ENCODE measurements at regions not wholly inside any gene's neighbourhood (a gene's known extent, or its start where the extent isn't known, plus 50 kb on each side); places are given as distances from the start of the nearest gene placed in this dataset.

GRCh38 chr5:167866797-167867196, 424.6 kb upstream of the WWC1 start:
- no peaks in the 10 kb centered on the region for H3K27me3 Mint-ChIP-seq
- H3K36me3 Mint-ChIP-seq, result no peaks in the 10 kb centered on the region
- H3K4me3 Mint-ChIP-seq, result no peak overlapping the region
- DNase-seq, result no peak
- no peak overlapping the region for H3K27ac Mint-ChIP-seq
- H3K9me3 Mint-ChIP-seq, result no peaks in the 10 kb centered on the region
- H3K4me1 Mint-ChIP-seq, result no peaks in the 10 kb centered on the region

GRCh38 chr5:167867281-167867680, 424.2 kb upstream of the WWC1 start:
- H3K36me3 Mint-ChIP-seq, result no peaks in the 10 kb centered on the region

GRCh38 chr5:167869125-167869524, 422.3 kb upstream of the WWC1 start:
- Mint-ChIP-seq H3K36me3 (no peaks in the 10 kb centered on the region), H3K27me3 (no peaks in the 10 kb centered on the region), H3K9me3 (peaks cover 2% of the 10 kb centered on the region), H3K4me3 (no peak overlapping the region), H3K27ac (no peak overlapping the region), H3K4me1 (no peaks in the 10 kb centered on the region)
- no peak for DNase-seq

More at GRCh38 chr5:167867281-167867680, 424.2 kb upstream of the WWC1 start:
- no peak overlapping the region for H3K27ac Mint-ChIP-seq
- H3K4me3 Mint-ChIP-seq, result no peak overlapping the region
- no peaks in the 10 kb centered on the region for H3K27me3 Mint-ChIP-seq
- DNase-seq, result no peak
- H3K4me1 Mint-ChIP-seq, result no peaks in the 10 kb centered on the region
- H3K9me3 Mint-ChIP-seq, result no peaks in the 10 kb centered on the region

GRCh38 chr5:167870055-167870454, 421.4 kb upstream of the WWC1 start:
- H3K36me3 Mint-ChIP-seq, result no peaks in the 10 kb centered on the region
- H3K27me3 Mint-ChIP-seq, result no peaks in the 10 kb centered on the region
- H3K4me1 Mint-ChIP-seq, result no peaks in the 10 kb centered on the region
- no peak for DNase-seq
- H3K27ac Mint-ChIP-seq, result no peak overlapping the region
- no peak overlapping the region for H3K4me3 Mint-ChIP-seq
- peaks cover 4% of the 10 kb centered on the region for H3K9me3 Mint-ChIP-seq

GRCh38 chr5:167871091-167871490, 420.4 kb upstream of the WWC1 start:
- Mint-ChIP-seq H3K4me3 (no peak overlapping the region), H3K4me1 (no peaks in the 10 kb centered on the region), H3K36me3 (no peaks in the 10 kb centered on the region), H3K9me3 (peaks cover 4% of the 10 kb centered on the region), H3K27me3 (no peaks in the 10 kb centered on the region), H3K27ac (no peak overlapping the region)
- no peak for DNase-seq

GRCh38 chr5:167872791-167873190, 418.7 kb upstream of the WWC1 start:
- no peak for DNase-seq
- no peaks in the 10 kb centered on the region for H3K27me3 Mint-ChIP-seq
- peaks cover 6% of the 10 kb centered on the region for H3K9me3 Mint-ChIP-seq
- H3K4me1 Mint-ChIP-seq, result no peaks in the 10 kb centered on the region
- H3K4me3 Mint-ChIP-seq, result no peak overlapping the region
- no peak overlapping the region for H3K27ac Mint-ChIP-seq
- no peaks in the 10 kb centered on the region for H3K36me3 Mint-ChIP-seq

- Mint-ChIP-seq H3K27me3 (no peaks in the 10 kb centered on the region), H3K9me3 (peaks cover 6% of the 10 kb centered on the region), H3K4me3 (no peak overlapping the region), H3K36me3 (no peaks in the 10 kb centered on the region), H3K27ac (no peak overlapping the region), H3K4me1 (no peaks in the 10 kb centered on the region)
- DNase-seq, result no peak
Observed at GRCh38 chr5:167877114-167877722, 414.2 kb upstream of the WWC1 start.

GRCh38 chr5:167877924-167878323, 413.5 kb upstream of the WWC1 start:
- no peak overlapping the region for H3K27ac Mint-ChIP-seq
- peaks cover 9% of the 10 kb centered on the region for H3K9me3 Mint-ChIP-seq
- H3K4me3 Mint-ChIP-seq, result no peak overlapping the region
- DNase-seq, result no peak
- H3K4me1 Mint-ChIP-seq, result no peaks in the 10 kb centered on the region
- H3K36me3 Mint-ChIP-seq, result no peaks in the 10 kb centered on the region
- H3K27me3 Mint-ChIP-seq, result no peaks in the 10 kb centered on the region

GRCh38 chr5:167880420-167880819, 411.0 kb upstream of the WWC1 start:
- Mint-ChIP-seq H3K4me3 (no peak overlapping the region), H3K27ac (no peak overlapping the region), H3K27me3 (no peaks in the 10 kb centered on the region), H3K9me3 (peaks cover 4% of the 10 kb centered on the region), H3K36me3 (no peaks in the 10 kb centered on the region), H3K4me1 (no peaks in the 10 kb centered on the region)
- DNase-seq, result no peak

DNA sequence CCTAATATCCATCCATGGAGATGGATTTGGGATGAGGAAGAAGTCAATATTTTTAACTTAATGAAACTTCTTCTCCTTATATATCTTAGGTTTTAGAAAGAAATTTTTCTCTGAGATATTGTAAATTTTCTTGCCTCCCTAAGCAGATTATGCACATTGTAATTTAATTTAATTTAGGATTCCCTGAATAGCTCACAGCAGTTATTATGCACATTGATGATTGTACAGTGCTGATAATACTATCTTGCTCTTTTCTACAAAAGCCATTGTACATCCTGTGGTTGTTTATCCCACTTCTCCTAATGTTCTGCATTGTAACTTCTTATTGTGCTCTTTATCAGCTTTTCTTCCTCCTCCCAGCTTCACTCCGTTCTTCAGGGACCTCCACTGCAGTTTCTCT, 410.4 kb upstream of the WWC1 start:
- Mint-ChIP-seq H3K27me3 (no peaks in the 10 kb centered on the region), H3K4me3 (no peak overlapping the region), H3K4me1 (no peaks in the 10 kb centered on the region), H3K27ac (no peak overlapping the region), H3K36me3 (no peaks in the 10 kb centered on the region), H3K9me3 (peaks cover 4% of the 10 kb centered on the region)
- no peak for DNase-seq

- no peaks in the 10 kb centered on the region for H3K4me1 Mint-ChIP-seq
- no peak overlapping the region for H3K27ac Mint-ChIP-seq
- no peak overlapping the region for H3K4me3 Mint-ChIP-seq
- no peaks in the 10 kb centered on the region for H3K27me3 Mint-ChIP-seq
- H3K36me3 Mint-ChIP-seq, result no peaks in the 10 kb centered on the region
- DNase-seq, result no peak
- peaks cover 2% of the 10 kb centered on the region for H3K9me3 Mint-ChIP-seq
Observed at GRCh38 chr5:167886196-167886595, 405.2 kb upstream of the WWC1 start.

- H3K27me3 Mint-ChIP-seq, result no peaks in the 10 kb centered on the region
- H3K9me3 Mint-ChIP-seq, result no peaks in the 10 kb centered on the region
- no peak overlapping the region for H3K27ac Mint-ChIP-seq
- H3K4me1 Mint-ChIP-seq, result no peaks in the 10 kb centered on the region
- no peak overlapping the region for H3K4me3 Mint-ChIP-seq
- H3K36me3 Mint-ChIP-seq, result no peaks in the 10 kb centered on the region
- DNase-seq, result no peak
Observed at GRCh38 chr5:167888393-167888792, 403.1 kb upstream of the WWC1 start.

DNA sequence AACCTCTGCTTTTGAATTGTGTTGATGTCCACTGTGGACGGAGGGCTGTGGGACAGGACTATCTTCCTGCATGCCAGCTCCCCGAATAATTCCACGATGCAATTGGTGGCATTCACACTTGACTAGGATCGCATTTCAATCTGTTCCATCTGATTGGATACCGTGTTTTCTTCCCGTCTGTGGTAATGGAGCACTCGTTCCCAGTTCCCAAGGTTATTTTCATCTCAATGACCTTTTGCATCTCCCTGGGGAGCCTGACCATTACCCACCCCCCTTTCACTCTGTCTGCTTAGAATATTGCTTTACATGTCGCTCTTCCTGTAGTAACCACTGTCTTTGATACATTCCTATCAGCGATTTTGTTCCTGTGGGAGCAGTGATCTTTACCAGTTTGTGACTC, 402.2 kb upstream of the WWC1 start:
- Mint-ChIP-seq H3K27ac (no peak overlapping the region), H3K27me3 (no peaks in the 10 kb centered on the region), H3K4me1 (no peaks in the 10 kb centered on the region), H3K4me3 (no peak overlapping the region), H3K36me3 (no peaks in the 10 kb centered on the region), H3K9me3 (no peaks in the 10 kb centered on the region)
- DNase-seq, result no peak

DNA sequence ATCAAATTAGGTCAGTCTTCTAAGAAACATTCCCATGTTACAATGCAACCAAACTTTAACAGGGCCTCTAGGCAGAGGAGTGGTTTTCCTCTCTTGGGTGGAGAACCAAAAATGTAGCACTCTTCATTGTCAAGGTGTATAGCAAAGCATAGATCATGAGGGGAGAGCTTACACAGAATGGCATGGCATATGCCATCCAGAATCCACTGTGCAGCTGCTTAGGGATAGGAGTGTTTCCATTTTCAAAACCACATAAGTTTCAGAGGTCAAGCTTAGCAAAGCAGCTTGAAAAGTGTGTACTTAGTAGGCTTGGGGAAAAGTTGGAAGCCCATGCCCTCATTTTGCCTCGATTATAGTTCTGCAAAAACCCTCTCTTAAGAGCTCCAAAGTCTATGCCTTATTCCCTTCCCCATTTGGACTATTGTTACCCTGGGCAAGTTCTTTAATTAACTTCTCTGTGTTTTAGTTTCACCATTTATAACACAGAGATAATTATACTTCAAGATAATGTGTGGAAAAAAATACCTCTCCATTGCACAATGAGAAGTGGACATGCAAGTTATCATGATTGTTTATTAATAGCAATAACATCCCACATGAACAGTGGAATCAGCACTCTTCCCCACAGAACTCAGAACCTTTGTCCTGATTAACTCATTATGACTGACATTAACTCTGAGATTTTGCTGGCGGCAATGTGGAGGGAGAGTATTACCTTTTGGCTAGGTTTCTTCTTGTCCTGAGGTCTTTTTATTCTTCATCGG, 398.9 kb upstream of the WWC1 start:
- no peaks in the 10 kb centered on the region for H3K36me3 Mint-ChIP-seq
- no peaks in the 10 kb centered on the region for H3K4me1 Mint-ChIP-seq
- H3K27ac Mint-ChIP-seq, result no peak overlapping the region
- no peaks in the 10 kb centered on the region for H3K27me3 Mint-ChIP-seq
- H3K9me3 Mint-ChIP-seq, result no peaks in the 10 kb centered on the region
- H3K4me3 Mint-ChIP-seq, result no peak overlapping the region
- no peak for DNase-seq

DNA sequence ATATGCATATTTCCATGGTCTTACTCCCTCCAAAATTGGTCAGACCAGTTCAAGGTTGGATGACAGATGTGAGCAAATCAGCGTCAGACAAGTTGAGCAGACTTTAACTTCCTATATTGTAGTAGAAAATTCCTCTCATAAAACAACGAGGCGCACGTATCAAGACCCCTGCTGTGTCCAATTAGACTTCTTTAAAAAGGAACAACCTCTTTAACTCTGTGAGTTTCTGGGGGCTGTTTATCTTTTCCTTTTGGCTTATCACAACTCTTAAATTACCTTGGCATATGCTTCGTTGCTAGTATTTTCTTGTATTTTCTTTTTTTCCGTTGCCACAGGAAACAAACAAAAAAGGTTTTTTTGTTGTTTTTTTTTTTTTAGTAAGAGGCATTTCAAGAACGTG, 398.2 kb upstream of the WWC1 start:
- Mint-ChIP-seq H3K27ac (no peak overlapping the region), H3K27me3 (no peaks in the 10 kb centered on the region), H3K9me3 (no peaks in the 10 kb centered on the region), H3K36me3 (no peaks in the 10 kb centered on the region), H3K4me1 (no peaks in the 10 kb centered on the region), H3K4me3 (no peak overlapping the region)
- DNase-seq, result no peak

Data from activated naive CD8-positive, alpha-beta T cell treated with anti-CD3 and anti-CD28 coated beads for 36 hours (primary cell).